PC-3 (cell line): ENCODE measurements at regions not wholly inside any gene's neighbourhood (a gene's known extent, or its start where the extent isn't known, plus 50 kb on each side); places are given as distances from the start of the nearest gene placed in this dataset.

Experiments
- CTCF ChIP-seq: fragments of 300-600 bp; sonication (generic); conservative IDR thresholded peaks from 2 replicates; pipeline ENCODE4 v1.5.1; 2017; ENCODE audit warnings: antibody characterized with exemption, low read depth, mild to moderate bottlenecking, low read length
- EZH2 ChIP-seq: fragments of 300-600 bp; sonication (generic); IDR thresholded peaks from one replicate; pipeline ENCODE4 v1.6.1; 2017; ENCODE audit warnings: antibody characterized with exemption, mild to moderate bottlenecking, low read length; ENCODE audit not compliant: unreplicated experiment

DNA sequence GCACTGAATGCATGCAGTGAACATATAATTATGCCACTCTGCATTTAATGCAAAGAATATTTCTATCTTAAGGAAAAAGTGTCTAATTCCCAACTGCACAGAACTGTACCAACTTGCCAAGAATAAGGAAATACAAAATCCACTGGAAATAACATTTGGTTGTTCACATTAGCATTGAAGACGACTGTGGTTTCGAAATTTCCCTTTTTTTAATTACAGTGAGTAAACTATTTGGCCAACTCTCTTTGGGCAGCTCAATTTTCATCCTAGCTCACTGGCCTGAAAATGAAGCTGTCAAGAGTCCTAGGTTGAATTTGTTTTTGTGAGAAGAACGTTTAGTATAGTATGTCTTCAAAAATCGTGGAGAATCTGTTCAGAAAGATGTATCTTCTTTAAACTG lies 81.6 kb upstream of the MID1 start:
- TF ChIP-seq CTCF (no peak), EZH2 (no peak)
